ENCODE measurements at regions not wholly inside any gene's neighbourhood (a gene's known extent, or its start where the extent isn't known, plus 50 kb on each side); places are given as distances from the start of the nearest gene placed in this dataset.

DNA sequence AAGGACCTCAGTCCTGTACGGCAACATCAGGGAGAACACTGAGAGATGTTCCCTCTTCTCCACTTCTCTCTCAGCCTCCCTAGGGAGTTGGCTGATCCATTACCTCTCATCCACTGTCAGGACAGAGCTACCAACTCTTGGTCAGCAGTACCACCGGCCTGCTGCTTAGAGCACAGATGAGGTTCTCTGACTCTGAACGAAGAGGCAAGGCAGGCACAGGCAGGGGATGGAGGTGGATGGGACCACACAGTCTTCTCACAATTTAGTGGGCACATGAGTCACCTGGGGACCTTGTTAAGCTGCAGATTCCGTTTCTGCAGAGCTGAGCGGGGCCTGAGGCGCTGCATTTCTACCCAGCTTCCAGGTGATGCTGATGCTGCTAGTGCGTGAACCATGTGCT is 128.6 kb upstream of the CCL2 start:
- Histone ChIP-seq H3K36me3 (ENCODE audit: control insufficient read depth in 2 of 2, insufficient read depth in 2 of 2, low read length in 1 of 2) (no peaks in the 10 kb centered on the region), H3K4me2 (ENCODE audit: control insufficient read depth, insufficient read depth) (no peak overlapping the region), H3K4me1 (ENCODE audit: control insufficient read depth, insufficient read depth, low read length) (peaks cover 3% of the 10 kb centered on the region), H3K27ac (ENCODE audit: control insufficient read depth, insufficient read depth) (no peak overlapping the region), H4K20me1 (ENCODE audit: control insufficient read depth, insufficient read depth) (no peaks in the 10 kb centered on the region), H2AFZ (ENCODE audit: control insufficient read depth, low read depth, low read length) (no peak overlapping the region), H3K9me3 (replicated peaks; ENCODE audit: control insufficient read depth, insufficient read depth, low read length) (no peaks in the 10 kb centered on the region), H3K4me3 (no peak overlapping the region), H3K9ac (ENCODE audit: control insufficient read depth, insufficient read depth, low read length) (no peak overlapping the region), H3K79me2 (ENCODE audit: control insufficient read depth, insufficient read depth, low read length) (no peaks in the 10 kb centered on the region), H3K27me3 (replicated peaks in 1 of 2; ENCODE audit: control insufficient read depth in 2 of 2, insufficient read depth in 2 of 2, low read length in 1 of 2) (peaks cover 0 to 3% of the 10 kb centered on the region in 2 experiments; a peak in 1 of 4 replicates)
- no peak for ATAC-seq
- in situ Hi-C loops (cut with MboI) = no loop called here
- ChIA-PET RAD21 (ENCODE audit: unreplicated experiment) (no interaction called here), CTCF (no interaction called here), SMC1A (ENCODE audit: uncharacterized antibody, unreplicated experiment) (no interaction called here), POLR2A (no interaction called here)
- 20% methylated on average over 7 of the region's 7 CpGs for WGBS (ENCODE audit: insufficient coverage, insufficient replicate concordance, low lambda C conversion rate, missing lambda C conversion rate)
- BruUV-seq (replicated peaks) = no TSS peak
- TF ChIP-seq, protein P1, sequence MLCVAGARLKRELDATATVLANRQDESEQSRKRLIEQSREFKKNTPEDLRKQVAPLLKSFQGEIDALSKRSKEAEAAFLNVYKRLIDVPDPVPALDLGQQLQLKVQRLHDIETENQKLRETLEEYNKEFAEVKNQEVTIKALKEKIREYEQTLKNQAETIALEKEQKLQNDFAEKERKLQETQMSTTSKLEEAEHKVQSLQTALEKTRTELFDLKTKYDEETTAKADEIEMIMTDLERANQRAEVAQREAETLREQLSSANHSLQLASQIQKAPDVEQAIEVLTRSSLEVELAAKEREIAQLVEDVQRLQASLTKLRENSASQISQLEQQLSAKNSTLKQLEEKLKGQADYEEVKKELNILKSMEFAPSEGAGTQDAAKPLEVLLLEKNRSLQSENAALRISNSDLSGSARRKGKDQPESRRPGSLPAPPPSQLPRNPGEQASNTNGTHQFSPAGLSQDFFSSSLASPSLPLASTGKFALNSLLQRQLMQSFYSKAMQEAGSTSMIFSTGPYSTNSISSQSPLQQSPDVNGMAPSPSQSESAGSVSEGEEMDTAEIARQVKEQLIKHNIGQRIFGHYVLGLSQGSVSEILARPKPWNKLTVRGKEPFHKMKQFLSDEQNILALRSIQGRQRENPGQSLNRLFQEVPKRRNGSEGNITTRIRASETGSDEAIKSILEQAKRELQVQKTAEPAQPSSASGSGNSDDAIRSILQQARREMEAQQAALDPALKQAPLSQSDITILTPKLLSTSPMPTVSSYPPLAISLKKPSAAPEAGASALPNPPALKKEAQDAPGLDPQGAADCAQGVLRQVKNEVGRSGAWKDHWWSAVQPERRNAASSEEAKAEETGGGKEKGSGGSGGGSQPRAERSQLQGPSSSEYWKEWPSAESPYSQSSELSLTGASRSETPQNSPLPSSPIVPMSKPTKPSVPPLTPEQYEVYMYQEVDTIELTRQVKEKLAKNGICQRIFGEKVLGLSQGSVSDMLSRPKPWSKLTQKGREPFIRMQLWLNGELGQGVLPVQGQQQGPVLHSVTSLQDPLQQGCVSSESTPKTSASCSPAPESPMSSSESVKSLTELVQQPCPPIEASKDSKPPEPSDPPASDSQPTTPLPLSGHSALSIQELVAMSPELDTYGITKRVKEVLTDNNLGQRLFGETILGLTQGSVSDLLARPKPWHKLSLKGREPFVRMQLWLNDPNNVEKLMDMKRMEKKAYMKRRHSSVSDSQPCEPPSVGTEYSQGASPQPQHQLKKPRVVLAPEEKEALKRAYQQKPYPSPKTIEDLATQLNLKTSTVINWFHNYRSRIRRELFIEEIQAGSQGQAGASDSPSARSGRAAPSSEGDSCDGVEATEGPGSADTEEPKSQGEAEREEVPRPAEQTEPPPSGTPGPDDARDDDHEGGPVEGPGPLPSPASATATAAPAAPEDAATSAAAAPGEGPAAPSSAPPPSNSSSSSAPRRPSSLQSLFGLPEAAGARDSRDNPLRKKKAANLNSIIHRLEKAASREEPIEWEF (IDR thresholded peaks at IDR 0.05; ENCODE audit: insufficient replicate concordance, low read depth, low read length) = no peak
- TF ChIP-seq ZBTB40 (IDR thresholded peaks at IDR 0.05; ENCODE audit: borderline replicate concordance) = no peak
- no peak for TF ChIP-seq NKRF (conservative IDR thresholded peaks at IDR 0.05)
- TF ChIP-seq PAX5 (IDR thresholded peaks at IDR 0.05; ENCODE audit: borderline replicate concordance, low read depth, low read length) = no peak
- no peak for TF ChIP-seq PAX8 (IDR thresholded peaks at IDR 0.05)
- no peak for TF ChIP-seq FOXM1 (IDR thresholded peaks at IDR 0.05; ENCODE audit: low read depth, low read length)
- no peak for TF ChIP-seq FOXK2 (IDR thresholded peaks at IDR 0.05)
- no peak for TF ChIP-seq PML (IDR thresholded peaks at IDR 0.05; ENCODE audit: low read length)
- no peak for TF ChIP-seq NFYA (IDR thresholded peaks at IDR 0.05; ENCODE audit: borderline replicate concordance, low read depth, low read length)
- FAIRE-seq = no peak
- intact Hi-C loops (cut with micrococcal nuclease; ENCODE audit: unreplicated experiment) = no loop called here
- DNase-seq (ENCODE audit: low read depth, low spot score) = no peak

All from GM12878 (cell line).